HG03045 (cell line): ENCODE measurements at regions not wholly inside any gene's neighbourhood (a gene's known extent, or its start where the extent isn't known, plus 50 kb on each side); places are given as distances from the start of the nearest gene placed in this dataset.
"Not testable (repeated sequence)": the region's sequence is repeated elsewhere in the genome, so short reads cannot be mapped to it uniquely, and the experiment has no call there.

ENCODE experiments used
- ATAC-seq: cut with Tn5 transposase; IDR thresholded peaks from one replicate; pipeline ENCODE4 v1.9.1; 2021; ENCODE audit warnings: mild to moderate bottlenecking, moderate library complexity; ENCODE audit not compliant: unreplicated experiment

DNA sequence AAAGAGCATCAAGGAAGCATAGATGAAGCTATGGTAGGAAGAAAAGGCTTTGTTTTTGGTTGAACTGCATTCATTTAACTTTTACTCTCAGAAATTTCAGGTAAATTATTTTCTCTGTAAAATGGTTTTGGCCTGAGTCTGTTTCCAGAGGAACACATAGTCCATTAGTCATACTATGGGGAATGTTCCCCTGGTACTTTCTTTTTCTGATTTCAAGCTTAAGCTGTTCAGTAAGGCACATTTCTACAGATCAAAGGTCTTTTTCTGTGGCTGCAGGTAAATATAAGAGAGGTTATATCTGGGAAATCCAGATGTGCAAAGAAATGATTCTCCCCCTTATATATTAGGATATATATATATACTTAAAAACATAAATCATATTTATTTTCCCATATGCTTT lies 1744.4 kb upstream of the ADGRL3 start:
- no peak for ATAC-seq

DNA sequence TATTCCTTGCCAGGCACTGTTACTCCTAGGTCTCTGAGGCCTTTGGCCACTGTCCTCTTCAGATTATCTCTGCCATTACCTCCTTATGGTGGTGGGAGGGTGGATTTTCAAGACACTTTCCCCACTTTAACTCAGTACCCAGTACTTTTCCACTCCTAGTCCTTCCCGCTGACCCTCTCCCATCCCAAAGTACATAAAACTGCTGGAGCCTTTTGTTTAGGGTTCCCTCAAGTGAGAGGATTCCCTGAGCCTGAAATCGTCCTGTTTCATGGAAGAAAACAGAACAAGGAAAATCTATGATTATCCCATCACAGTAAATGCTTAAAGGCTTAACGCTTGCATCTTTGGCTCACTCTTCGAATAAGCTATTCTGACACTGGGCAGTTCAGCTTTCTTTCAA lies 1742.5 kb upstream of the ADGRL3 start:
- no peak for ATAC-seq

DNA sequence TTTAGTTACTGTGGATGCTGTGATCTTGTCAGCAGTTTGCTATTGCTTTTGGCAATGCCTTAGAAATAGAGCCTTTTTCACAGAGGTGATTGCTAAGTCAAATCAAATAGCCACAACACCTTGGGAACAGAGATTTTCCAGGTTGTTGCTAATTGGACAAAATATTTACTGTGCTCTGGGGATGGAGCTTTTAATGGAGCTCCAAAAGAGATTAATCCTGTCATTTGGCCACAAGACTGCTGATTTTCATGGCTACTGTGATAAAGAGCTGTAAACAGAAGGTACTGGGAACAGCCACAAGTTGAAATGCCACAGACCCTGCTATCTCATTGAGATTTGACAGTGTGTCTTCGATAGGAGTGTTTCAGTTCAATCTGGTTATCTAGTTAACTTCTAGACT lies 1715.2 kb upstream of the ADGRL3 start:
- no peak for ATAC-seq

DNA sequence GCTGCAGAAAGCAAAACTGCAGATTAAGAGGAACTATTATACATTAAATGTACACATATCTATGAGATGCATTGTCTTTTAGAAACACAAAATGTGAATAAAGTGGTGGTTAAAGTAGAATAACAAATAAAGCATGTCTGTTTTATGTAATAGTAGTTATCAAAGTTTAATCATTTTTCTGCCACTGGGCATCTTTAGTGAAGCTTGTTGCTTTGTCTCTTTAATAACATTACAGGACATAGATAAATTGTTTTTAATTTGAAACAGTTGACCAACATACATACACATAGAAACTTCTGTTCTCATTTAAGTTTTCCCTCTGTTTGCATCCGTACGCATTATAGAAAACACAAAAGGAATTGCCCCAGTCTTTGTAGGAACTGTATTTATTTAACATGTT lies 1700.0 kb upstream of the ADGRL3 start:
- no peak for ATAC-seq

DNA sequence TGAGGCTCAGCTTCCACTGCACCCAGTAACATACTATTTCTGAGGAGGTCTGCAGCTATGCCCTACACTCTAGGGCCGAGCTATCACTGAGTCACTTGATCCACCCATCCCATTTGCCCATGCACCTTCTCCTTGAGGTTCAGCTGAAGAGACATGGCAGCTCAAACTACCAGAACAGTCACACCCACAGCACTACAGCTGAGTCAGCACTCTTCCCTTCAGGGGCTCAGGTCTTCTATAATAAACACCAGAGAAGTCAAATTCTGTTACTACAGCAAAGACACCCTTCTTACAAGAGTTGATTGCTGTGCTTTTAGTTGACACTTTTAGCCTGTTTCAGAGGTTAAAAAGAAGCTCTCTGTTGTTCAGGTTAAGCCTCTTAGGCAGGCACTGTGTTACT lies 1696.4 kb upstream of the ADGRL3 start:
- ATAC-seq = no peak

DNA sequence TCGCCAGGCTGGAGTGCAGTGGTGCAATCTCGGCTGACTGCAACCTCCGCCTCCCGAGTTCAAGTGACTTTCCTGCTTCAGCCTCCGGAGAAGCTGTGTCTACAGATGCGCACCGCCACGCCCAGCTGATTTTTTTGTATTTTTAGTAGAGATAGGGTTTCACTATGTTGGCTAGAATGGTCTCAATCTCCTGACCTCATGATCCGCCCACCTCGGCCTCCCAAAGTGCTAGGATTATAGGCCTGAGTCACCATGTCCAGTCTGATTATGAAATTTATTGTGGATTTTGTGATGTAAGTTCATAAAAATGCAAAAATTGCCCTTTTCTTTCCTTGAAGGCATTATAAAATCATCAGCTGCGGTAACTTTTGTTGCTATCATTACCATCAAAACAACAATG lies 1688.3 kb upstream of the ADGRL3 start:
- ATAC-seq = not testable (repeated sequence)

DNA sequence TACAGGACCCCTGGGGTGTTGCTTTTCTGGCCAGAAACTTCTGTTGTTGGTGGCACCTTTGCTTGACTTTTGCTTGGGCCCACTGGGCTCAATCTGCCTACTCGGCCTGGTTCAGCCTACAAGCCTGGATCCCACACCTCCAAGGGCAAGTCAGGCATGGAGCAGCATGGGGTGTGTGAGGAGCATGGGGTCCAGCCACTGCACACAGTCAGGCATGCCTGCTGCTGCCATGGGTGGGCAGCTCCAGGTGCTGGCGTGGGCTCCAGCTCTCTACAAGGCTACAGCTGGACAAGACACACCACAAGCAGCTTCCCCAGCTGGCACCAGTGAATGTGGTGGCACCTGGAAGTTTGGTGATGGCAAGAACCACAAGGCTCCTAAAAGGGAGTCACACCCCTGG lies 1683.1 kb upstream of the ADGRL3 start:
- no peak for ATAC-seq

DNA sequence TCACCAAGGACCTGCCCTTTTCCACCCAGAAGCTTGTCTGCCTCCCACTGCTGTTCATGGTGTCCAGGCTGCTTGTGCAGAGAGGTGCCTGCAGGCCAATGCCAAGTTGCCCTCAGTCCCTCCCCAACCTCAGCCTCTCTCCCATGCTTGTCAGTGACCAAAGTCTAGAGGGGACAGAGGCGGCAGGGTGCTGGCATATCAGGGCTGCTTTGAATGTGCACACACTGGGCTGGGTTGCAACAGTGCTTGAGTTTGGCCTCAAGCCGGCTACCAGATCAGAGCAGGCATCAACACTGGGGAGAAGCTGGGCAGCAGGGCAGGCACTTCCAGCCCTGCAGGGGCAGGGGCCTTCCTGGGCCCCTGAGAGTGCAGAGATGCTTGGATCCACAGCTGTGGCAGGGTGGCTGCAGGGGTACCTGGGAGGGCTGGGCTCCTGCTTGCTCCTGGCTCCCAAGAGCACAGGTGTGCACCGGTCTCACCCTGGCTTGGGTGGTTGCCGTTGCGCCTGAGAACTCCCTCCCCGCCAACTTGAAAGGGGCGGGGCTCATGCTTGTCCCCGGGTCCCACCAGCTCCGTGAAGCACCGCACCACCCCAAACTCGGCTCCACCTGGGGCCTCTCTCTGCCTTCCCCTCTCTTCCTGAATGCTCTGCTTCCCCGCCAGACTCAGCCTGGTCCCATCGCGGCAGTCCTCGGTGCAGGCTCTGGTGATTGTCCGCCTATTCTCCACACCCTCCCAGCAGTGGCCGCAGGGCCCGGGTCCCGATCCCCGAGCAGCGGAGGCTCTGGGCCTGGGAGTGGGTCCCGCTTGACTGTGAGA lies 1681.9 kb upstream of the ADGRL3 start:
- no peak for ATAC-seq

DNA sequence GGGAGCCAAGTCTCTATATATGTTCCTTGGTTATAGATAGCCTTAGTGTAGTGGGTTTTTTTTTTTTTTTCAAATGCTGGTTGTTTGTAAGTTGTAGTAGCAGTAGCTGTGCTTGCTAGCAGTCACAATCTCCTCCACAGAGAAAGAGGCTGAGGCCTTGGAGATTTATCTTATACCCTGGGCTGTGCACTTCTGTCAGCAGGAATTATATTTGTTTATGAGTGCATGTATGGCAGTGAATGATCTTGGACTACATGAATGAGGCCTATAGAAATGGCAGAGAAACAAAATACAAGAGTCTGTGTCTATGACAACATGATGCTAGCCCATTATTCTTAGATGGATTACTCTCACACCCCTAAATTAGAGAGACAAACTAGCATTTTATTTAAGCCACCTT lies 1674.2 kb upstream of the ADGRL3 start:
- ATAC-seq = no peak

DNA sequence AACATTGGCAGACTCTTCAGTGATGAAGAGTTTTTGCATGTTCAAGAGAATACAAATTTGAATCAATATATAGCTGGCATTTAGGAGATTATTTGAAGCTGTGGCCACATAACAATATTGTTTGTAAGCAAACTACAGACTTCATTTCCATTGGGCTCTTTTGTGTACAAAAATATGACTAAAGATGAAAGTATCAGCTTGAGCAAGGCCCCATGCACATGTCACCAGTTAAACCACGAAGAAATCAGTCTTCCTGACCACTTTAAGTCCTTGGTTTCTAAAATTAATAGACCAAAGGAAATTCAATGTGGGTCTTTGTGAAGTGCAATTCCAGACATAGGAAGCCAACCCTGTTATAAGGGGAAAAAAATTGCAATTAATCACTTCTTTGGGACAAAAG lies 1664.6 kb upstream of the ADGRL3 start:
- no peak for ATAC-seq

DNA sequence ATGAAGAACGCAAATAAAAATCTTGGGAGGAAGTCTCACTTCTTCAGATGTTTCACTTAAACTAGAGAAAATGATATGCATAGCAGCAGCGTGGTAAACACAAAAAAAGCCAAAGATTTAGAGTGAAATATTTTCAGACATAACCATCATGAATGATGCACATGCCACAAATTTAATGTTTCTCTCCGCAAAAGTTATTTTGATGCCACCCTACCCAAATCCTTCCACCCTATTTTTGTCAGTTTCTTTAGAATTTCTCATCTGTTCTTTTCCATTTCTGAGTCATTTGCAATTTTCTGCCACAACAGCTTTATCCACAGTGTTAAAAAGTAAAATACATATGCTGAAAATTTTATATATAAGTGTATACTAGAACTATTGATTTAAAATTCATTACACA lies 1663.7 kb upstream of the ADGRL3 start:
- ATAC-seq = no peak

DNA sequence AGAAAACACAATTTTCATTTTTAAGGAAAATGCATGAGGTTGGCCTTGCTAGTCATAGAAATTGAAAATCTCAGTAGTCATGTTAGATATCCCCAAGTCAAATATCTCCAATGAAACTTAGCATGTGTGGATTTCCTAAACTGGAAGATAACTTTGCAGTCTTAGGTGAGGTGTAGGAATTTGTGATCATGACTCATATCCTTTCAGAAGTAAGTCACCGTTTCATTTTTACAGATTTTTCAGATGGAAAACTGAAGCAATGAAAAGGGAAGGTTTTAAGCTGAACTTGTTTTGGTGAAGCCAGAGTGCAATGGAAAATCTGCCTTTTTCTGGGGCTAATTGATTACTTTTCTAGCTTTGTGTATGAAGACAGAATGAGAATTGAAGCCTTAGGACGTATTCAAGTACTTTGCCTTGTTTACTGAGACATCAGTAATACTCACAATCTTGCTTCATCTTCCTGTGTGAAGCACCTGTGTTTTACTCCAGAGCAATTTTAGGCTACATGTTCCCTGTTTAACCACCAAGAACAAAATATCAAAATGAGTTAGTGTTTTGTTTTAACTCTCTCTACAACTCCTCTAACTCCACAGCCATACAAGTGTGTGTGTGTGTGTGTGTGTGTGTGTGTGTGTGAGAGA lies 1662.8 kb upstream of the ADGRL3 start:
- no peak for ATAC-seq

DNA sequence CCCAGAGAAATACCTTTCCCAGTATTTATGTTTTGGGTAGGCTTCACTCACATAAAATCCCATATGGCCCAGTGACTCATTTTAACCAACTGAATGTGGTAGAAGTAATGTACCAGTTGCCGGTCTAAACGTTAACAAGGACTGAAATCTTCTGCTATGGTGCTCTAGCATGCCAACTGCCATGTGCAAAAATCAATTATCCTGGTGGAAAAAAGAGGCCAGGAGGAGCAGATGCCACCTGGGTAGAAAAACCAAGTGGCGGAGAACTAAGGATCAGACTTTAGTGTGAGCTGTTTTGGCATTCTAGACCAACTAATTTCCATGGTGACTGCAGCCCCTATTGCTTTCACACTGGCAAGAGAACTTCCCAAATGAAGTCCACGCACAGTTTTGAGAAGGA lies 1660.7 kb upstream of the ADGRL3 start:
- no peak for ATAC-seq

DNA sequence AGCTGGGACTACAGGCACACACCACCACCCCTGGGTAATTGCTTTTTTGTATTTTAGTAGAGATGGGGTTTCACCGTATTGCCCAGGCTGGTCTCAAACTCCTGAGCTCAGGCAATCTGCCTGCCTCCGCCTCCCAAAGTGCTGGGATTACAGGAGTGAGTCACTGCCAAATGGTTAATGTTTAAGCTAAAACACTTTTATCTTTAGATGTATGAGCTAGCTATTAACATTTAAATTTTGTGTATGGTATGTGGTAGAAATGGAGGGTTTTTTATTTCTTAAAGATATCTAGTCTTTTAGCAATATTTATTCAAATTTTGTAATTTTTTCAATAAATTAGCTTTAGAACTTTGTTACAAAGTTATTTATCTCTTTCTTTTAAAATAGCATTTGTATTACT lies 1659.8 kb upstream of the ADGRL3 start:
- no peak for ATAC-seq

DNA sequence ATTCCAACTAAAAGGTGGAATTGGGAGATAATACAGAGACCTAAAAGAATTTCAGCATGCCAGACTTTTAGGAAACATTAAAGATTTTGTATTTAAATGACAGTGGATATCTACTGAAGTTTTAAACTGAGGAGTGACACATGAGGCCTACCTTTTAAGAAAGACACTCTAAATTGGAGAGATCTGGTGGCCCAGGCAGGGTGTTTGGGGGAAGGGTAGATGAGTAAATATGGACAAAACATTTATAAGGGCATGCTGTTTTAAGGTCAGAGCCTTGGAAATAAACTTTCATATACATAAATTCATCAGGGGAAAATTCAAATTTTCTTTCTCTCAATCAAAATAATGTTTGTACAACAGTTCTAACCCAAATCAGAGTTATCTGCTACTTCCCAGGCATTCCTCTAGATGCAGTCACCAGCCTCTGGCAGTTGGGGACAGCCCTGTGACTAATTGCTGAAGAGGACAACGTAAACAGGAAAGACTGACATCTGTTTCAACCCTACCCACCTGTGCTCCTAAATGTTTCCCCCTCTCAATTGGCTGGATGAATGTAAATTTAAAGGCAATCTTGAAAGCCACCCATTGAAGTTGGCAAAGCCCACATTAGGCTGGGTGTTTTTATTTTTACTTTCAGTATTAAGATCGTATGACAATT lies 1646.9 kb upstream of the ADGRL3 start:
- no peak for ATAC-seq

DNA sequence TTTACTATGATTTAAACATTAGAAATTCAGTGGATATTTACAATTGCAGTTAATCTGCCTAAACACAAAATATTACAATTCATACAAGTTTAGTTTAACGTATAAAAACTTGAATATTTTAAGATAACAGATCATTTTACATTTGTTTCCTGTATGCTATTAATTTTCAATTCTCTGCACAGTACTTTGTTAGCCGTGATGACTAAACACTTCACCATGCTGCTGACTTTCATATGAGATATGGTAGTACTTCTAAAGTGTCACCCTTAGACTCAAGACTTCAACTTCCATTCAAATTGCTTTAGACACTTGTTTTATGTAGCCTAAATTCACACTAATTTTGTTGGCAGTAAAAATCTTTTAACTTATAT lies 1646.4 kb upstream of the ADGRL3 start:
- no peak for ATAC-seq

DNA sequence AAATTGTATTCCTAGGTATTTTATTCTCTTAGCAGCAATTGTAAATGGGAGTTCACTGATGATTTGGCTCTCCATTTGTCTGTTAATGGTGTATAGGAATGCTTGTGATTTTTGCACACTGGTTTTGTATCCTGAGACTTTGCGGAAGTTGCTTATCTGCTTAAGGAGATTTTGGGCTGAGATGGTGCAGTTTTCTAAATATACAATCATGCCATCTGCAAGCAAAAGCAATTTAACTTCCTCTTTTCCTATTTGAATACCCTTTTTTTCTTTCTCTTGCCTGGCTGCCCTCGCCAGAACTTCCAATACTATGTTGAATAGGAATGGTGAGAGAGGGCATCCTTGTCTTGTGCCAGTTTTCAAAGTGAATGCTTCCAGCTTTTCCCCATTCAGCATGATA lies 1643.9 kb upstream of the ADGRL3 start:
- not testable (repeated sequence) for ATAC-seq

DNA sequence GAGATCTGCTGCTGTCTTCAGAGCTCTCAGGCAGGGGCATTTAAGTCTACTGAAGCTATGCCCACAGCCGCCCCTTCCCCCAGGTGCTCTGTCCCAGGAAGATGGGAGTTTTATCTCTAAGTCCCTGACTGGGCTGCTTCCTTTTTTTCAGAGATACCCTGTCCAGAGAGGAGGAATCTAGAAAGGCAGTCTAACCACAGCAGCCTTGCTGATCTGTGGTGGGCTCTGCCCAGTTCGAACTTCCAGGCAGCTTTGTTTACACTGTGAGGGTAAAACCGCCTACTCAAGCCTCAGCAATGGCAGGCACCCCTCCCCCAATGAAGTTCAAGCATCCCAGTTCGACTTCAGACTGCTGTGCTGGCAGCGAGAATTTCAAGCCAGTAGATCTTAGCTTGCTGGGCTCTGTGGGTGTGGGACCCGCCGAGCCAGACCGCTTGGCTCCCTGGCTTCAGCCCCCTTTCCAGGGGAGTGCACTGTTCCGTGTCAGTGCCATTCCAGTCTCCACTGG lies 1639.9 kb upstream of the ADGRL3 start:
- ATAC-seq = not testable (repeated sequence)

DNA sequence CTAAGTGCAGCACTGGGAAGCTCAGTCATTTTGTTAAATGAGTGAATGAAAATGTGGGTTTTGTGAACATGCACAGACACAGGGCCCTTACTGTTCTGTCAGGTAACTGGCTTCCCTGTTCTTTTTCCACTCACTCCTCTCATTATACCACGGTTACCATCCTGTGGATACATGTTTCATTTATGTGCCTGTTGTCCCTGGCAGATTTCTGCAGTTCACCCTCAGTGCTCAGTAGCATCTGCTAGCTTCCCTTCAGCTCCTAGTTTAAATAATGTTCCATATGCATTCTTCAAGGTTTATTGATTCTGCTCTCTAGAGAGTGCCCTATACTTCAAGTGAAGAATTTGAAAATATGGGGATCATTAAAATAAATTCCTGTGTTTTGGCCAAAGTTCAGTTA lies 1634.3 kb upstream of the ADGRL3 start:
- no peak for ATAC-seq

DNA sequence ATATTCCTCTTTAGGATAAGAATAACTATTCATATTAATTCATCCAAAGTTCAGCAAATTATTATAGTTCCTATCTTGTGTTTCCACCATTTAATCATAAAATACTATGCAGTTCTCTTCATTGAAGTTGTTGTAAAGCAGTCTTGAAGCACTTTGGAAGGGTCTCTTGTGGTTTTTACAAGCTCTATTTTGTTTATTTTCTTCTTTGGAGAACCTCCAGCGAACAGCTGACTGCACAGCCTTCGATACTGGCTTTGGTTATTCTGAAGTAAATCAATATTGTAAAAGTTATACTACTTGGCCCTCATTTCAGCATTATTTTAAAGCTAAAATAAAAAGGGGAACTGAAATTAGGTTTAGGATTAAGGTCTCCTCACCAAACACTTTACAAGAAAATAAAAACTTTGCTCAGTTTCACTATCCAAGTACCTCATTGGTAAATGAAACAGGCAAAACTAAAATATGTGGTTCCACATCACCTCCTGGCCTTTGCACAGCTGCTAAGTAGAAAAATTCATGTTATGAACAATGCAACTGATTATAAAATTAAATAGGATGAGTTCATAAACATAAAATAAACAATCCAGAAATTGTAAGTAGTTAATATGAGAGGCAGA lies 1629.2 kb upstream of the ADGRL3 start:
- no peak for ATAC-seq

DNA sequence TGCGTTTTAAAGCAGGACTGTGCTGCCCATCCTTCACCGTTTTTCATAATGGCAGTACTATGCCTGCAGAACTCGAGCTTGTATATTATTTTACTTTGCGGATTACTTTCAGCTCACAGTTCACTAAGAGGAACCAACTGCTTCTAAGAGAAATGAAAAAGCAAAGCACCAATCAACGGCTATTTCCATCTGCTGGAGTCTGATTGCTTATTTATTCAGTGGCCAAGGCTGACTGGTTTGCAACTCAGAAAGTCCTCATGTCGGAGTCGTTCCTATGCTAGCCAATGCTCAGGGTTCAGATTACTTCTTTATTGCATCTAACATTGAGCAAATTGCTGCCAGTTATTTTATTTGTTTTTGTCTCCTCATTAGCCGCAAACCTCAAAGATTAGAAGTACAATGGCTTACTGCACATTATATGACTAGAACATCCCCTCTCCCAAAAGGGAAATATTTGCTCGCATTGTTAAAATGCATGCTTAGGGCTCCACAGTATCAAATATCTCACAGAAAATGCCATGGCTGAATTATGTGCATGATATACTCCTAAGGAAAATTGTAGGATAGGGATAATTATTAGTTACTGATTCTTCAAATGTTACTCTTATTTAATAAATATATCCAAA lies 1628.2 kb upstream of the ADGRL3 start:
- no peak for ATAC-seq
